ENCODE measurements at regions not wholly inside any gene's neighbourhood (a gene's known extent, or its start where the extent isn't known, plus 50 kb on each side); places are given as distances from the start of the nearest gene placed in this dataset.

GRCh38 chr13:87925006-87925405, 253.8 kb downstream of the SLITRK5 start:
- TF ChIP-seq POLR2A (IDR thresholded peaks at IDR 0.05; ENCODE audit: low read length) (no peak), GATA1 (IDR thresholded peaks at IDR 0.05; ENCODE audit: low read depth, low read length) (no peak)

All from erythroblast (primary cell).